ENCODE measurements at regions not wholly inside any gene's neighbourhood (a gene's known extent, or its start where the extent isn't known, plus 50 kb on each side); places are given as distances from the start of the nearest gene placed in this dataset.

- TF ChIP-seq POLR2A (IDR thresholded peaks at IDR 0.05): no peak
- TF ChIP-seq, protein P1, sequence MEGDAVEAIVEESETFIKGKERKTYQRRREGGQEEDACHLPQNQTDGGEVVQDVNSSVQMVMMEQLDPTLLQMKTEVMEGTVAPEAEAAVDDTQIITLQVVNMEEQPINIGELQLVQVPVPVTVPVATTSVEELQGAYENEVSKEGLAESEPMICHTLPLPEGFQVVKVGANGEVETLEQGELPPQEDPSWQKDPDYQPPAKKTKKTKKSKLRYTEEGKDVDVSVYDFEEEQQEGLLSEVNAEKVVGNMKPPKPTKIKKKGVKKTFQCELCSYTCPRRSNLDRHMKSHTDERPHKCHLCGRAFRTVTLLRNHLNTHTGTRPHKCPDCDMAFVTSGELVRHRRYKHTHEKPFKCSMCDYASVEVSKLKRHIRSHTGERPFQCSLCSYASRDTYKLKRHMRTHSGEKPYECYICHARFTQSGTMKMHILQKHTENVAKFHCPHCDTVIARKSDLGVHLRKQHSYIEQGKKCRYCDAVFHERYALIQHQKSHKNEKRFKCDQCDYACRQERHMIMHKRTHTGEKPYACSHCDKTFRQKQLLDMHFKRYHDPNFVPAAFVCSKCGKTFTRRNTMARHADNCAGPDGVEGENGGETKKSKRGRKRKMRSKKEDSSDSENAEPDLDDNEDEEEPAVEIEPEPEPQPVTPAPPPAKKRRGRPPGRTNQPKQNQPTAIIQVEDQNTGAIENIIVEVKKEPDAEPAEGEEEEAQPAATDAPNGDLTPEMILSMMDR (IDR thresholded peaks at IDR 0.05): no peak
Observed at GRCh38 chr10:78476156-78476555, 442.5 kb downstream of the RPS24 start.
